Mesenchymal stem cell (in vitro differentiated cells and primary cell): ENCODE measurements at regions not wholly inside any gene's neighbourhood (a gene's known extent, or its start where the extent isn't known, plus 50 kb on each side); places are given as distances from the start of the nearest gene placed in this dataset.

ENCODE experiments used
- DNase-seq: peaks from one replicate; pipeline ENCODE4 v3.0.0-alpha.2; 2013
- H2AFZ ChIP-seq: one replicate; pipeline ENCODE4 v1.6.1; 2013; ENCODE audit warnings: low read depth, mild to moderate bottlenecking, control low read depth, inconsistent platforms, low read length, moderate library complexity
- H2AK5ac ChIP-seq: 2 replicates; pipeline ENCODE4 v1.6.1; 2013; ENCODE audit warnings: low read length, moderate library complexity, mild to moderate bottlenecking, inconsistent platforms; ENCODE audit not compliant: severe bottlenecking
- H2BK120ac ChIP-seq: one replicate; pipeline ENCODE4 v1.6.1; 2013; ENCODE audit warnings: low read depth, mild to moderate bottlenecking, inconsistent platforms, low read length, moderate library complexity
- H2BK12ac ChIP-seq, 2 experiments: one replicate each; pipeline ENCODE4 v1.6.1; 2013; ENCODE audit warnings: inconsistent platforms in 2 of 2, low read length in 2 of 2, mild to moderate bottlenecking in 2 of 2, moderate library complexity in 2 of 2, control low read depth in 1 of 2
- H2BK15ac ChIP-seq: one replicate; pipeline ENCODE4 v1.6.1; 2013; ENCODE audit warnings: mild to moderate bottlenecking, low read depth, inconsistent platforms; ENCODE audit not compliant: poor library complexity, severe bottlenecking
- H2BK5ac ChIP-seq: 2 replicates; pipeline ENCODE4 v1.6.1; 2013; ENCODE audit warnings: low read depth, mild to moderate bottlenecking, low read length, control low read depth, inconsistent platforms; ENCODE audit not compliant: poor library complexity, severe bottlenecking
- H3K14ac ChIP-seq, 2 experiments: one replicate each; pipeline ENCODE4 v1.6.1; 2013; ENCODE audit warnings: inconsistent platforms in 2 of 2, low read length in 2 of 2, control low read depth in 1 of 2, mild to moderate bottlenecking in 1 of 2, moderate library complexity in 1 of 2
- H3K18ac ChIP-seq, 2 experiments: one replicate each; pipeline ENCODE4 v1.6.1; 2013; ENCODE audit warnings: inconsistent platforms in 2 of 2, low read length in 2 of 2, control low read depth in 1 of 2, low read depth in 1 of 2, mild to moderate bottlenecking in 1 of 2
- H3K23ac ChIP-seq, 2 experiments: one replicate each; pipeline ENCODE4 v1.6.1; 2013; ENCODE audit warnings: inconsistent platforms in 2 of 2, low read length in 2 of 2, mild to moderate bottlenecking in 2 of 2, moderate library complexity in 2 of 2, control low read depth in 1 of 2
- H3K27ac ChIP-seq: 2 replicates; pipeline ENCODE4 v1.5.1; 2013; ENCODE audit warnings: mild to moderate bottlenecking, moderate library complexity, low read length, control low read depth, inconsistent platforms; ENCODE audit not compliant: poor library complexity, severe bottlenecking
- H3K27me3 ChIP-seq, 2 experiments: 2 replicates each; pipeline versions ENCODE4 v1.6.1 to v1.7.0; 2013; ENCODE audit warnings: low read length in 2 of 2, mild to moderate bottlenecking in 2 of 2, moderate library complexity in 2 of 2, control low read depth in 1 of 2, inconsistent platforms in 1 of 2; ENCODE audit not compliant: control insufficient read depth in 1 of 2, insufficient read depth in 1 of 2
- H3K36me3 ChIP-seq, 2 experiments: 2 replicates each; pipeline versions ENCODE4 v1.6.1 to v1.7.0; 2013; ENCODE audit warnings: low read length in 2 of 2, control low read depth in 1 of 2, inconsistent platforms in 1 of 2, low read depth in 1 of 2, mild to moderate bottlenecking in 1 of 2; ENCODE audit not compliant: insufficient read depth in 2 of 2, control insufficient read depth in 1 of 2
- H3K4ac ChIP-seq, 2 experiments: one replicate each; pipeline ENCODE4 v1.6.1; 2013; ENCODE audit warnings: inconsistent platforms in 2 of 2, low read length in 2 of 2, mild to moderate bottlenecking in 2 of 2, moderate library complexity in 2 of 2, control low read depth in 1 of 2, low read depth in 1 of 2
- H3K4me1 ChIP-seq: 2 replicates; pipeline ENCODE4 v1.6.1; 2013; ENCODE audit warnings: low read depth, low read length, control low read depth; ENCODE audit not compliant: control insufficient read depth, insufficient read depth
- H3K4me2 ChIP-seq: 2 replicates; pipeline ENCODE4 v1.6.1; 2013; ENCODE audit warnings: low read length, mild to moderate bottlenecking, inconsistent platforms; ENCODE audit not compliant: poor library complexity, severe bottlenecking
- H3K4me3 ChIP-seq, 2 experiments: 2 replicates each; pipeline versions ENCODE4 v1.5.1 to v1.7.0; 2013; ENCODE audit warnings: low read length in 2 of 2, mild to moderate bottlenecking in 2 of 2, control low read depth in 1 of 2, low read depth in 1 of 2; ENCODE audit not compliant: insufficient read depth in 1 of 2
- H3K79me1 ChIP-seq: replicated peaks from 2 replicates; pipeline ENCODE4 v1.6.1; 2013; ENCODE audit warnings: mild to moderate bottlenecking, control low read depth, low read length, inconsistent platforms; ENCODE audit not compliant: poor library complexity, severe bottlenecking
- H3K9ac ChIP-seq: 2 replicates; pipeline ENCODE4 v1.7.0; 2013; ENCODE audit warnings: mild to moderate bottlenecking, low read length, moderate library complexity
- H3K9me3 ChIP-seq: 2 replicates; pipeline ENCODE4 v1.7.0; 2013; ENCODE audit warnings: mild to moderate bottlenecking, low read length; ENCODE audit not compliant: control insufficient read depth
- H4K8ac ChIP-seq: one replicate; pipeline ENCODE4 v1.6.1; 2013; ENCODE audit warnings: inconsistent platforms, mild to moderate bottlenecking, low read length, moderate library complexity
- H4K91ac ChIP-seq: one replicate; pipeline ENCODE4 v1.6.1; 2013; ENCODE audit warnings: mild to moderate bottlenecking, low read length, inconsistent platforms
- WGBS: methylation state at CpG from one replicate; pipeline ENCODE4 v1.1.7; 2013; ENCODE audit warnings: mixed read lengths; 5-methylcytosine and 5-hydroxymethylcytosine counted together

- Histone ChIP-seq H3K36me3 (no peaks in the 10 kb centered on the region), H3K18ac (no peak overlapping the region), H3K23ac (no peak overlapping the region), H3K4me2 (no peak overlapping the region), H3K9me3 (no peaks in the 10 kb centered on the region), H2AK5ac (no peak overlapping the region), H3K4ac (no peak overlapping the region), H3K27me3 (no peaks in the 10 kb centered on the region), H4K8ac (no peak overlapping the region), H2AFZ (no peak overlapping the region), H2BK5ac (no peak overlapping the region), H2BK12ac (no peak overlapping the region), H3K4me3 (no peak overlapping the region), H3K27ac (no peak overlapping the region), H3K9ac (no peak overlapping the region), H2BK120ac (no peak overlapping the region), H3K79me1 (no peaks in the 10 kb centered on the region), H2BK15ac (no peak overlapping the region), H3K4me1 (no peaks in the 10 kb centered on the region), H4K91ac (no peak overlapping the region), H3K14ac (no peak overlapping the region)
- DNase-seq = no peak
- 78% methylated on average over 14 of the region's 14 CpGs for WGBS
These were observed 1041.6 kb downstream of the BRD1 start for GRCh38 chr22:48785792-48786678.

- Histone ChIP-seq H2BK120ac (no peak overlapping the region), H3K4me2 (no peak overlapping the region), H2AK5ac (no peak overlapping the region), H3K4me1 (no peaks in the 10 kb centered on the region), H3K23ac (no peak overlapping the region), H2BK12ac (no peak overlapping the region), H3K14ac (no peak overlapping the region), H3K9ac (no peak overlapping the region), H3K27me3 (no peaks in the 10 kb centered on the region), H3K4ac (no peak overlapping the region), H4K8ac (no peak overlapping the region), H4K91ac (no peak overlapping the region), H2BK15ac (no peak overlapping the region), H3K27ac (no peak overlapping the region), H3K36me3 (no peaks in the 10 kb centered on the region), H2AFZ (no peak overlapping the region), H3K4me3 (no peak overlapping the region), H3K9me3 (no peaks in the 10 kb centered on the region), H2BK5ac (no peak overlapping the region), H3K79me1 (no peaks in the 10 kb centered on the region), H3K18ac (no peak overlapping the region)
- DNase-seq = no peak
- 91% methylated on average over 20 of the region's 21 CpGs for WGBS
These were observed 1042.8 kb downstream of the BRD1 start for GRCh38 chr22:48784701-48785503.

- WGBS = 89% methylated on average over 15 of the region's 15 CpGs
These were observed 1043.8 kb downstream of the BRD1 start for GRCh38 chr22:48783821-48784266.

More at GRCh38 chr22:48783821-48784266, 1043.8 kb downstream of the BRD1 start:
- H2BK12ac ChIP-seq = no peak overlapping the region
- H3K27ac ChIP-seq = no peak overlapping the region
- H2BK15ac ChIP-seq = no peak overlapping the region
- H4K91ac ChIP-seq = no peak overlapping the region
- H3K27me3 ChIP-seq = no peaks in the 10 kb centered on the region
- no peak overlapping the region for H2BK5ac ChIP-seq
- H3K23ac ChIP-seq = no peak overlapping the region
- H3K9me3 ChIP-seq = no peaks in the 10 kb centered on the region
- H3K4me1 ChIP-seq = no peaks in the 10 kb centered on the region
- no peak overlapping the region for H2BK120ac ChIP-seq
- H3K18ac ChIP-seq = no peak overlapping the region
- DNase-seq = no peak
- no peak overlapping the region for H2AK5ac ChIP-seq
- H3K4me3 ChIP-seq = no peak overlapping the region
- no peak overlapping the region for H3K4me2 ChIP-seq
- H3K36me3 ChIP-seq = no peaks in the 10 kb centered on the region
- H3K9ac ChIP-seq = no peak overlapping the region
- H3K4ac ChIP-seq = no peak overlapping the region
- H4K8ac ChIP-seq = no peak overlapping the region
- H3K79me1 ChIP-seq = no peaks in the 10 kb centered on the region
- no peak overlapping the region for H2AFZ ChIP-seq
- no peak overlapping the region for H3K14ac ChIP-seq
